22Rv1 (cell line): ENCODE measurements at regions not wholly inside any gene's neighbourhood (a gene's known extent, or its start where the extent isn't known, plus 50 kb on each side); places are given as distances from the start of the nearest gene placed in this dataset.

Experiments
- H3K27ac ChIP-seq: fragments of 450-650 bp; 2 replicates; pipeline ENCODE4 v1.5.1; 2017
- ZFX ChIP-seq: fragments of 450-650 bp; IDR thresholded peaks from 2 replicates; pipeline ENCODE4 v1.6.1; 2017; ENCODE audit warnings: antibody characterized with exemption, borderline replicate concordance
- TF ChIP-seq, protein P1 (sequence below): fragments of 450-650 bp; IDR thresholded peaks from 2 replicates; pipeline ENCODE4 v1.5.1; 2017; ENCODE audit warnings: mild to moderate bottlenecking

DNA sequence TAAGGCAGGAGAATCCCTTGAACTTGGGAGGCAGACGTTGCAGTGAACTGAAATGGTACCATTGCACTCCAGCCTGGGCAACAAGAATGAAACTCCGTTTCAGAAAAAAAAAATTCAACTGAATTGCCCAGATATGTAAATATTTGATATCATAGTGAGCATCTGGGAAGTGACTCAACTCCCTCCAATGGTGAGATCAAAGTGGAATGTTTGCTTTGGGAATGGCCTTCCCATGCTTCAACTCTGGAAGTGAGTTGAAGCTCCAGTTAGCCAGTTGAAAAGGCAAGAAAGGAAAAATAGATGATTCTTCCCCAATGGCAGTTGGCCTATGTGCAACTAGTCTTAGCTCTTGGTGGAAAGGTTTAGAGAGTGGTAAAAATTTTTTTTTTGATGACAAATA lies 131.6 kb upstream of the CMC1 start:
- no peak overlapping the region for H3K27ac ChIP-seq
- TF ChIP-seq ZFX, result no peak
- TF ChIP-seq, protein P1, sequence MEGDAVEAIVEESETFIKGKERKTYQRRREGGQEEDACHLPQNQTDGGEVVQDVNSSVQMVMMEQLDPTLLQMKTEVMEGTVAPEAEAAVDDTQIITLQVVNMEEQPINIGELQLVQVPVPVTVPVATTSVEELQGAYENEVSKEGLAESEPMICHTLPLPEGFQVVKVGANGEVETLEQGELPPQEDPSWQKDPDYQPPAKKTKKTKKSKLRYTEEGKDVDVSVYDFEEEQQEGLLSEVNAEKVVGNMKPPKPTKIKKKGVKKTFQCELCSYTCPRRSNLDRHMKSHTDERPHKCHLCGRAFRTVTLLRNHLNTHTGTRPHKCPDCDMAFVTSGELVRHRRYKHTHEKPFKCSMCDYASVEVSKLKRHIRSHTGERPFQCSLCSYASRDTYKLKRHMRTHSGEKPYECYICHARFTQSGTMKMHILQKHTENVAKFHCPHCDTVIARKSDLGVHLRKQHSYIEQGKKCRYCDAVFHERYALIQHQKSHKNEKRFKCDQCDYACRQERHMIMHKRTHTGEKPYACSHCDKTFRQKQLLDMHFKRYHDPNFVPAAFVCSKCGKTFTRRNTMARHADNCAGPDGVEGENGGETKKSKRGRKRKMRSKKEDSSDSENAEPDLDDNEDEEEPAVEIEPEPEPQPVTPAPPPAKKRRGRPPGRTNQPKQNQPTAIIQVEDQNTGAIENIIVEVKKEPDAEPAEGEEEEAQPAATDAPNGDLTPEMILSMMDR, result no peak

DNA sequence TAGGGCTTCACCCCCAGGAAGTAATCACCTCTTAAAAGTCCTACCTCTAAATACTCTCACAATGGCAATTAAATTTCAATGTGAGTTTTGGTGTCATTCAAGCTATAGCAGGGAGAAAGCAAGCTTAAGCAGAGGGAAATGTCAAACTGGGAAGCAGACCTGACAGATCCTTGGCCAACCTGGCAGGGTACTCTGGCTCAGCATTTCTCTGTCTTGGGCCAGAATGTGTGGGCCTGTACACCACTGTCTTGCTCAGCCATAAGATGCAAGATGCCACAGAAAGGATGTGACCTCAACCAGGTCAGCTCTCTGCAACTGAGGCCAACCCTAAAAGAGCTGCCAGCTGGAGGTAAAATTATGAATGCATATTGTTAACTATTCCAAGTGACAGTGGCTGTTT lies 130.6 kb upstream of the CMC1 start:
- no peak overlapping the region for H3K27ac ChIP-seq
- TF ChIP-seq ZFX, result no peak
- TF ChIP-seq, protein P1, result no peak

DNA sequence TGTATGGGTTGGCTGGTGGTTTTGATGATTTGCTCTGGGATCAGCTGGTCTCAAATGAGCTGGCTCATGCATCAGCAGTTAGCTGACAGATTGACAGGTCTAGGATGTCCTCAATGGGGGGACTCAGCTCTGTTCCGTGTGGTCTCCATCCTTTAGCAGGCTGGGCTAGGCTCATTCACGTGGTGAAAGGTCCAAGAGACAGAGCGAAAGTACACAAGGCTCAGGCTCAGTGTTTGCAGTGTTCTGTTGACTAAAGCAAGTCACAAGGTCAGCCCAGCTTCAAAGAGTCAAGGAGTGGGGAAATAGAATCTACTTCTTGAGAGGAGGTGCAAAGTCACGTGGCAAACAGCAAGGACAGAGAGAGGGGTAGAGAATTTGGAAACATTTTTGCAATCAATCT lies 126.5 kb upstream of the CMC1 start:
- H3K27ac ChIP-seq, result no peak overlapping the region
- TF ChIP-seq, protein P1, result no peak
- TF ChIP-seq ZFX, result no peak

DNA sequence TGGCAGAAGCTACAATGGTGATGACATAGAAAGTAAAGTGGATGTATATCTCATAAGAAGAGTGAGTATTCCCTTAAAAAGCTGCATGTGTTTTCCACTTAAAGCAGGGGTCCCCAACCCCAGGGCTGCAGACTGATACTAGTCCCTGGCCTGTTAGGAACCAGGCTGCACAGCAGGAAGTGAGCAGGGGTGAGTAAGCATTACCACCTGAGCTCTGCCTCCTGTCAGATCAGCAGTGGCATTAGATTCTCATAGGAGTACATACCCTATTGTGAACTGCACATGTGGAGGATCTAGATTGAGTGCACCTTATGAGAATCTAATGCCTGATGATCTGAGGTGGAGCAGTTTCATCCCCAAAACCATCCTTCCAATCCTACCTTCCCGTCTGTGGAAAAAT lies 126.1 kb upstream of the CMC1 start:
- TF ChIP-seq, protein P1, result no peak
- TF ChIP-seq ZFX, result no peak
- H3K27ac ChIP-seq, result no peak overlapping the region

DNA sequence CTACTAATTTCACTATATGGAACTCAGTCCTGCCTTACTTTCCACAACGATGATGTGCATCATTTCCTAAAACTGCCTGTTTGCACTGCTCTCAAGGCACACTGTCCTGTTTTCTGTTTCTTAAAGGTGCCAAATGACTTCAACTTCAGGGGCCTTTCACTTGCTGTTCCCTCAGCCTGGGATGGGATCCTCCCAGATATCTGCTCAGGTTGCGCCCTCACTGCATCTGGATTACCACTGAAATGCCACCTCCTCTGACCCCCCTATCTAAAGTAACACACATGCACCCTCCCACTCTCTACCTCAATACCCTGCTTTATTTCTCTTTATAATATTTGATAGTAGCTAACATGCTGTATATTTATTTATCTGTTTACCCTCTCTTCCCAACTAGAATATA lies 123.8 kb upstream of the CMC1 start:
- TF ChIP-seq ZFX, result no peak
- TF ChIP-seq, protein P1, result no peak
- no peak overlapping the region for H3K27ac ChIP-seq

DNA sequence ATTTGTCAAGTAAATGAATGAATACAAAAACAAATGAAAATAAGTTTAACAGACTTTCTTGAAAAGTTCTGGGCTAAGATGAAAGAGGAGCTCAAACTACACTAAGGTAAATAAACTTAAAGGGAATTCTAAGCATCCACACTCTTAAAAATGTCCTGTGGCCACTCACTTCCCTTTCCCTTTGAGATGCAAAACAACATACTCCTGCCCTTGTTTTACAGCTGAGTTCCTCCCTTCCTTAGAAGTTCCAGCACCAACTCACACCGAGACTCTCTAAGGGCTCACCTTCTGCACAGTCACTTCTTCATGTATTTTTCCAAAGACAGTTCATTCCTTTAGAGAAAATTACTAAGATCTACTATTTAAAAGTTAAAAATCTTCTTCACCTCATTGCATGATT lies 123.3 kb upstream of the CMC1 start:
- H3K27ac ChIP-seq, result no peak overlapping the region
- TF ChIP-seq, protein P1, result no peak
- no peak for TF ChIP-seq ZFX

DNA sequence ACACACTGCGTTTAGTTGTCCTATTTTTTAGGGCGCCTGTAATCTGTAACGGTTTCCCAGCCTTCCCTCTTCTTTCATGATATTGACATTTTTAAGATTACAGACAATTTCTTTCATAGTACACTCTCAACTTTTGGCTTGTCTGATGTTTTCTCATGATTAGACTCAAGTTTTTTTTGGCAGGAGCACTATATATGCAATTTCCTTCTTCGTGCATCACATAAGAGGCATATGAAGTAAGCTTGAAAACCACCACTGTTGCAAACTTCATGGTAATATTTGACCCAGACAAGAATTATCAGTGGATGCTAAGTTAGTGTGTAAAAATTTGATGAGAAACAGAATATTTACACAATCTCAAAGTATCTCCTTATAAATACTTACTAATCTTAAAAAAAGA lies 119.2 kb upstream of the CMC1 start:
- no peak overlapping the region for H3K27ac ChIP-seq
- TF ChIP-seq, protein P1, result no peak
- TF ChIP-seq ZFX, result no peak
